GM23248 (cell line): ENCODE measurements at regions not wholly inside any gene's neighbourhood (a gene's known extent, or its start where the extent isn't known, plus 50 kb on each side); places are given as distances from the start of the nearest gene placed in this dataset.
A peak's percentile ranks its signal among the peaks of the same experiment; 100 is the strongest.

Experiments
- DNase-seq: peaks from one replicate; pipeline ENCODE4 v3.0.0-alpha.2; 2015
- H2AFZ ChIP-seq: fragments of 200-600 bp; sonication (generic); 2 replicates; pipeline ENCODE4 v1.6.1; 2016; ENCODE audit warnings: antibody characterized with exemption
- H3F3A ChIP-seq: fragments of 200-600 bp; sonication (generic); 2 replicates; pipeline ENCODE4 v1.6.1; 2016; ENCODE audit warnings: mild to moderate bottlenecking, antibody characterized with exemption, mixed run types; ENCODE audit not compliant: insufficient read depth
- H3K27ac ChIP-seq: fragments of 200-600 bp; sonication (generic); 2 replicates; pipeline ENCODE4 v1.5.1; 2016; ENCODE audit warnings: mild to moderate bottlenecking
- H3K27me3 ChIP-seq: fragments of 200-600 bp; sonication (generic); replicated peaks from 2 replicates; pipeline ENCODE4 v1.6.1; 2016; ENCODE audit warnings: mild to moderate bottlenecking; ENCODE audit not compliant: insufficient read depth
- H3K36me3 ChIP-seq: fragments of 200-600 bp; sonication (generic); 2 replicates; pipeline ENCODE4 v1.6.1; 2016; ENCODE audit warnings: low read depth, mild to moderate bottlenecking
- H3K4me1 ChIP-seq: fragments of 200-600 bp; sonication (generic); 2 replicates; pipeline ENCODE4 v1.6.1; 2016; ENCODE audit warnings: mild to moderate bottlenecking; ENCODE audit not compliant: insufficient read depth
- H3K4me2 ChIP-seq: fragments of 200-600 bp; sonication (generic); one replicate; pipeline ENCODE4 v1.6.1; 2016; ENCODE audit warnings: mild to moderate bottlenecking; ENCODE audit not compliant: unreplicated experiment
- H3K4me3 ChIP-seq: fragments of 200-600 bp; sonication (generic); 2 replicates; pipeline ENCODE4 v1.5.1; 2016; ENCODE audit warnings: mild to moderate bottlenecking
- H3K79me2 ChIP-seq: fragments of 200-600 bp; sonication (generic); 2 replicates; pipeline ENCODE4 v1.6.1; 2016; ENCODE audit warnings: mild to moderate bottlenecking; ENCODE audit not compliant: insufficient read depth
- H3K9ac ChIP-seq: fragments of 200-600 bp; sonication (generic); 2 replicates; pipeline ENCODE4 v1.6.1; 2016; ENCODE audit warnings: mild to moderate bottlenecking
- H3K9me2 ChIP-seq: fragments of 200-600 bp; sonication (generic); 2 replicates; pipeline ENCODE4 v1.6.1; 2016; ENCODE audit warnings: mixed run types, mild to moderate bottlenecking, moderate library complexity; ENCODE audit not compliant: insufficient read depth
- H3K9me3 ChIP-seq: fragments of 200-600 bp; sonication (generic); one replicate; pipeline ENCODE4 v1.6.1; 2017; ENCODE audit warnings: low read depth
- H4K20me1 ChIP-seq: fragments of 200-600 bp; sonication (generic); 2 replicates; pipeline ENCODE4 v1.6.0; 2016; ENCODE audit not compliant: insufficient read depth
- EZH2 ChIP-seq: fragments of 200-600 bp; sonication (generic); IDR thresholded peaks from 2 replicates; pipeline ENCODE4 v1.6.1; 2018; ENCODE audit warnings: antibody characterized with exemption, mild to moderate bottlenecking; ENCODE audit not compliant: insufficient read depth, poor library complexity, severe bottlenecking
- EZH2phosphoT487 ChIP-seq: fragments of 200-600 bp; sonication (generic); IDR thresholded peaks from 2 replicates; pipeline ENCODE4 v1.6.1; 2018; ENCODE audit warnings: antibody characterized with exemption, moderate library complexity, mild to moderate bottlenecking, low read depth; ENCODE audit not compliant: insufficient read depth
- WGBS, 2 experiments: methylation state at CpG; one replicate each; pipeline ENCODE4 v1.1.6; 2015 to 2017; ENCODE audit warnings: low lambda C conversion rate in 2 of 2, low coverage in 1 of 2; ENCODE audit errors: missing lambda C conversion rate in 2 of 2; 5-methylcytosine and 5-hydroxymethylcytosine counted together
- in situ Hi-C: fragments of 300-500 bp; cut with MboI; formaldehyde crosslinking; loops from 2 replicates; pipeline ENCODE4 v1.15.0; 2020

DNA sequence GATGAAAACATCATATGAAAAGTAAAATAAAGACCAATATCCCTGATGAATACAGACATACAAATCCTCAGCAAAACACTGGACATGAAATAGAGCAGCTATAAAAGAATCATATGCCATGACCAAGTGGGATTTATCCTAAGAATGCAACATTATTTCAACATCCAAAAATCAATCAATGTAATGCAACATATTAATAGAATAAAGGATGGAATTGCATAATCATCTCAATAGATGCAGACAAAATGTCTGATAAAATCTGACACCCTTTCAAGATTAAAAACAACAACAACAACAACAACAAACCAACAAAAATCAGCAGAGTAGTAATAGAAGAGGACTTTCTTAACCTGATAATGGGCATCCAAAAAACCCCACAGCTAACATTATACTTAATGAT lies 63.8 kb upstream of the IL1R1 start:
- Histone ChIP-seq H3K36me3 (no peaks in the 10 kb centered on the region), H3F3A (peaks cover 31% of the 10 kb centered on the region), H4K20me1 (no peaks in the 10 kb centered on the region), H3K4me1 (peaks cover 17% of the 10 kb centered on the region), H3K9me3 (no peaks in the 10 kb centered on the region), H3K9ac (no peak overlapping the region), H3K79me2 (no peaks in the 10 kb centered on the region), H3K4me2 (no peak overlapping the region), H3K27me3 (no peaks in the 10 kb centered on the region), H2AFZ (no peak overlapping the region), H3K27ac (no peak overlapping the region), H3K4me3 (no peak overlapping the region), H3K9me2 (no peaks in the 10 kb centered on the region)
- TF ChIP-seq EZH2phosphoT487, result no peak
- no peak for TF ChIP-seq EZH2
- DNase-seq, result no peak
- in situ Hi-C loops, result no loop called here

DNA sequence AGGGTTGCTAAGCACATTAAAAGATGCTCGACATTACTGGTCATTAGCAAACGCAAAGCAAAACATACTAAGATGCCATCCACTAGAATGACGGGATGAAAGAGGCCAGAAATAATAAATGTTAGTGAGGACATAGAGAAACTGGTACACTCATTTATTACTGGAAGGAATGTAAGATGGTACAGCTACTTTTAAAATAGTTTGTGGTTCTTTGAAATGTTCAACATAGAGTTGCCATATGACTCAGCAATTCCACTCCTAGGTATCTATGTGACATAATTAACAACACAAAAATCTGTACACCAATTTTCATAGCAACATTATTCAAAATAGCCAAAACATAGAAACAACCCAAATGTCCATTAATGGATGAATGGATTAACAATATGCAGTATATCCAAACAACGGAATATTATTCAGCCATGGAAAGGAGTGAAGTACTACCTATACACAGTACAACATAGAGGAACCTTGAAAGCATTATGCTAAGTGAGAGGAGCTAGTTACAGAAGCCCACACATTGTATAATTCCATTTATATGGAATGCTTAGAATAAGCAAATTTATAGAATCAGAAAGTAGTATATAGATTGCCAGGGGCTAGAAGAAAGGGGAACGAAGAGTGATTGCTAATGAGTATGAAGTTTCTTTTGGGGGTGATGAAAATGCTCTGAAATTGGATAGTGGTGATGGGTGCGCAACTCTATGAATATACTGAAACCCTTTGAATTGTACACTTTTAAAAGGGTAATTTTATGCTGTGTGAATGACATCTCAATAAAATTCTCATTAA lies 61.9 kb upstream of the IL1R1 start:
- H2AFZ ChIP-seq, result no peak overlapping the region
- peaks cover 31% of the 10 kb centered on the region for H3F3A ChIP-seq
- in situ Hi-C loops, result no loop called here
- TF ChIP-seq EZH2 (no peak), EZH2phosphoT487 (no peak)
- no peak overlapping the region for H3K9ac ChIP-seq
- no peaks in the 10 kb centered on the region for H3K79me2 ChIP-seq
- no peaks in the 10 kb centered on the region for H3K9me3 ChIP-seq
- H3K27ac ChIP-seq, result peak overlapping the region; percentile 41
- H4K20me1 ChIP-seq, result no peaks in the 10 kb centered on the region
- H3K9me2 ChIP-seq, result no peaks in the 10 kb centered on the region
- peaks cover 27% of the 10 kb centered on the region for H3K4me1 ChIP-seq
- H3K4me2 ChIP-seq, result no peak overlapping the region
- H3K4me3 ChIP-seq, result no peak overlapping the region
- no peaks in the 10 kb centered on the region for H3K27me3 ChIP-seq
- peak; percentile 72 for DNase-seq
- H3K36me3 ChIP-seq, result no peaks in the 10 kb centered on the region
- WGBS, 2 experiments, result 91% methylated on average over 6 of the region's 6 CpGs

DNA sequence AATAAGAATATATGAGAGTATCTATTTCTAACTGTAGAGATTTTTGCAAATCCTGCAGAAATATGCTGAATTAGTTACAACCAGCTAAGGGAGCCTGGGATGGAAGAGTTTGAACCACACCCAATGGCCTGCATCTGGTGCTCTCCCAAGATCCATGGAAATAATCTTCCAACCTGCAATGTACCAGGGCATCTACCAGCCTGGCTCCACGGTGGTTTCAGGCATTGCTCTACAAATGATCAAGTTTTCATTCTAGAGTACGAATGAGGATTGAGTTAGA lies 61.4 kb upstream of the IL1R1 start:
- Histone ChIP-seq H4K20me1 (no peaks in the 10 kb centered on the region), H3K9ac (no peak overlapping the region), H3K79me2 (no peaks in the 10 kb centered on the region), H3K36me3 (no peaks in the 10 kb centered on the region), H3K9me3 (no peaks in the 10 kb centered on the region), H3K4me3 (no peak overlapping the region), H2AFZ (no peak overlapping the region), H3K4me1 (peaks cover 32% of the 10 kb centered on the region), H3F3A (peaks cover 31% of the 10 kb centered on the region), H3K27me3 (no peaks in the 10 kb centered on the region), H3K9me2 (no peaks in the 10 kb centered on the region), H3K4me2 (no peak overlapping the region), H3K27ac (no peak overlapping the region)
- 95 to 100% methylated on average over 2 of the region's 2 CpGs for WGBS, 2 experiments
- in situ Hi-C loops, result no loop called here
- no peak for TF ChIP-seq EZH2phosphoT487
- no peak for TF ChIP-seq EZH2
- no peak for DNase-seq

DNA sequence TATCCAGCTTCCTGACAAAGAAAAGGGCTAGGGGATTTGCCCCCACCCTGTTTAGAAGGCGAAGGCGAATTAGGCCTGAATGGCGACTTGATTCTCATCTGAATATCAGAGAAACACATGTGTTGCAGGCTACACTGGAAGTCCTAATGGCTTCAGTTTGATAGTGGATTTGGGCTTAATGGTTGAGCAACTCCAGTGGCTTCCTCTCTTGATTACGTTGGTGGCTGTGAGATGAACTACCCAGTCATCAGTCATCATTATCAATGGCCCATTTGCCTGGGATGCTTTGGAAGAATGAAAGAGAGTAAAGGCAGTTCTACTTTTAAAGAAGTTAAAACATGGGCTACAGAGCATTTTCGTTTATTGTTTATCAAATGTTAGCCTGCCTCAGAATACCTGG lies 60.9 kb upstream of the IL1R1 start:
- no peaks in the 10 kb centered on the region for H3K9me3 ChIP-seq
- H3K79me2 ChIP-seq, result no peaks in the 10 kb centered on the region
- no peaks in the 10 kb centered on the region for H3K36me3 ChIP-seq
- no peak overlapping the region for H2AFZ ChIP-seq
- H3K9ac ChIP-seq, result no peak overlapping the region
- in situ Hi-C loops, result no loop called here
- TF ChIP-seq EZH2phosphoT487, result no peak
- no peak for TF ChIP-seq EZH2
- no peaks in the 10 kb centered on the region for H3K9me2 ChIP-seq
- H3K27me3 ChIP-seq, result no peaks in the 10 kb centered on the region
- no peak for DNase-seq
- H3K4me3 ChIP-seq, result no peak overlapping the region
- H3K4me2 ChIP-seq, result no peak overlapping the region
- WGBS, 2 experiments, result 98 to 99% methylated on average over 5 of the region's 5 CpGs
- peaks cover 33% of the 10 kb centered on the region for H3K4me1 ChIP-seq
- H3F3A ChIP-seq, result peaks cover 31% of the 10 kb centered on the region
- no peaks in the 10 kb centered on the region for H4K20me1 ChIP-seq
- H3K27ac ChIP-seq, result no peak overlapping the region
